A673 (cell line): ENCODE measurements at regions not wholly inside any gene's neighbourhood (a gene's known extent, or its start where the extent isn't known, plus 50 kb on each side); places are given as distances from the start of the nearest gene placed in this dataset.

Experiments
- EZH2 ChIP-seq: fragments of 200-600 bp; sonication (generic); IDR thresholded peaks from 2 replicates; pipeline ENCODE4 v1.6.1; 2017; ENCODE audit warnings: borderline replicate concordance, low read depth, mild to moderate bottlenecking, mixed read lengths, antibody characterized with exemption, low read length; ENCODE audit not compliant: poor library complexity, severe bottlenecking
- TF ChIP-seq, protein P1 (sequence below): fragments of 300-800, 200-600 bp; sonication (generic); conservative IDR thresholded peaks from 2 replicates; pipeline ENCODE4 v1.5.1; 2017; ENCODE audit warnings: low read depth, mild to moderate bottlenecking, antibody characterized with exemption, low read length, moderate library complexity, mixed read lengths

DNA sequence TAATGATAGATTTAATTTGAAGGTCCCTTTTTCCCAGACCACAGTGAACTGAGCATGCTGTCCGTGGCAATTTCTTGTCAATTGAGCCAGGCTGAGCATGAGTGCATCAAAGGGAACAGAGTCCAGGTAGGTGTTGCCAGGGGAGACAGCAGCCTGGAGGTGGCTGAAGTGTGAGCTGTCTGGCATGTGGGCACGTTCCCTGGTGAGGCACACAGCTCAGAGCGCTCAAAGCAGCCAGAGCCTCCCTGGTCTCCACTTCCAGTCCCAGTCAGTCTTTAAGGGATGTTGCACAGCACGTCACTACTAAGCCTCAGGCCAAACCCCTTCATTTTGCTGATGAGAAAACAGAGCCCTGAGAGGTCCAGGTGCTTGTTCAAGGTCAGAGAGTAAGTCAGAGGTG is 251.4 kb downstream of the MATN1 start:
- TF ChIP-seq, protein P1, sequence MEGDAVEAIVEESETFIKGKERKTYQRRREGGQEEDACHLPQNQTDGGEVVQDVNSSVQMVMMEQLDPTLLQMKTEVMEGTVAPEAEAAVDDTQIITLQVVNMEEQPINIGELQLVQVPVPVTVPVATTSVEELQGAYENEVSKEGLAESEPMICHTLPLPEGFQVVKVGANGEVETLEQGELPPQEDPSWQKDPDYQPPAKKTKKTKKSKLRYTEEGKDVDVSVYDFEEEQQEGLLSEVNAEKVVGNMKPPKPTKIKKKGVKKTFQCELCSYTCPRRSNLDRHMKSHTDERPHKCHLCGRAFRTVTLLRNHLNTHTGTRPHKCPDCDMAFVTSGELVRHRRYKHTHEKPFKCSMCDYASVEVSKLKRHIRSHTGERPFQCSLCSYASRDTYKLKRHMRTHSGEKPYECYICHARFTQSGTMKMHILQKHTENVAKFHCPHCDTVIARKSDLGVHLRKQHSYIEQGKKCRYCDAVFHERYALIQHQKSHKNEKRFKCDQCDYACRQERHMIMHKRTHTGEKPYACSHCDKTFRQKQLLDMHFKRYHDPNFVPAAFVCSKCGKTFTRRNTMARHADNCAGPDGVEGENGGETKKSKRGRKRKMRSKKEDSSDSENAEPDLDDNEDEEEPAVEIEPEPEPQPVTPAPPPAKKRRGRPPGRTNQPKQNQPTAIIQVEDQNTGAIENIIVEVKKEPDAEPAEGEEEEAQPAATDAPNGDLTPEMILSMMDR, result no peak
- TF ChIP-seq EZH2, result no peak
